ENCODE measurements at regions not wholly inside any gene's neighbourhood (a gene's known extent, or its start where the extent isn't known, plus 50 kb on each side); places are given as distances from the start of the nearest gene placed in this dataset.

GRCh38 chr3:104614564-104614963, 752.1 kb upstream of the ALCAM start:
- H3K9me3 ChIP-seq (ENCODE audit: control insufficient read depth in 1 of 2, low read length in 2 of 2) = no peaks in the 10 kb centered on the region
- no peak overlapping the region for H3K27ac ChIP-seq (ENCODE audit: low read depth, low read length)
- H3K27me3 ChIP-seq (ENCODE audit: control insufficient read depth in 1 of 2, insufficient read depth in 2 of 2, low read length in 2 of 2) = no peaks in the 10 kb centered on the region
- no peak overlapping the region for H3K4me3 ChIP-seq (ENCODE audit: low read depth in 1 of 2, low read length in 2 of 2)
- no peaks in the 10 kb centered on the region for H3K4me1 ChIP-seq (ENCODE audit: control insufficient read depth in 1 of 2, insufficient read depth in 2 of 2, low read length in 2 of 2)
- H3K36me3 ChIP-seq (ENCODE audit: control insufficient read depth in 1 of 2, insufficient read depth in 2 of 2, low read length in 2 of 2) = no peaks in the 10 kb centered on the region
- no peak overlapping the region for H3K9ac ChIP-seq (ENCODE audit: low read depth in 1 of 2, low read length in 2 of 2)

DNA sequence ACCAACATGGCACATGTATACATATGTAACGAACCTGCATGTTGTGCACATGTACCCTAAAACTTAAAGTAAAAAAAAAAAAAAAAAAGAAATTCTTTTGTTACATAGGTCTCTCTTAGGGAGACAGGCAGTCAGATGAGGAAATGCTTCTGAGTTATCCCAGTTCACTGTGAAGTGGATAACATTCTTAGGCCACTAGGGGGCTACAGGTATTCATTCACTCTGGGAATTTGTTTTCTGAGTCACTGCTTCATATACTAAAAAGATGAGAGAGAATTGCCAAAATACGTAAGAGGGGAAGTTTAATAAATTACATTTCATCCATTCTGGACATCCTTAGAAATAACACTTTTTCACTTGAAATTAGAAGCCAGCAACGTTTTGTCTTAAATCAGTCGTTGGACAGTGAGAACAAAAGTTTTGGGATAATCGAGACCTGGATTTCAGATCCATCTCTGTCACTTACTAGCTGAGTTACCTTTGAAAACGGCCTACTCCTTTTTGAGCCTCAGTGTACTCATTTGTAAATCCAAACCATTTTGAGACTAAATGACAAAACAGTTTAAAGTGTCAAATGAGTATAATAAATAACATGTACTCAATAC, 738.4 kb upstream of the ALCAM start:
- H3K9me3 ChIP-seq (ENCODE audit: control insufficient read depth in 1 of 2, low read length in 2 of 2) = no peaks in the 10 kb centered on the region
- H3K9ac ChIP-seq (ENCODE audit: low read depth in 1 of 2, low read length in 2 of 2) = no peak overlapping the region
- no peak overlapping the region for H3K27ac ChIP-seq (ENCODE audit: low read depth, low read length)
- H3K4me3 ChIP-seq (ENCODE audit: low read depth in 1 of 2, low read length in 2 of 2) = no peak overlapping the region
- H3K27me3 ChIP-seq (ENCODE audit: control insufficient read depth in 1 of 2, insufficient read depth in 2 of 2, low read length in 2 of 2) = no peaks in the 10 kb centered on the region
- no peaks in the 10 kb centered on the region for H3K4me1 ChIP-seq (ENCODE audit: control insufficient read depth in 1 of 2, insufficient read depth in 2 of 2, low read length in 2 of 2)
- no peaks in the 10 kb centered on the region for H3K36me3 ChIP-seq (ENCODE audit: control insufficient read depth in 1 of 2, insufficient read depth in 2 of 2, low read length in 2 of 2)

DNA sequence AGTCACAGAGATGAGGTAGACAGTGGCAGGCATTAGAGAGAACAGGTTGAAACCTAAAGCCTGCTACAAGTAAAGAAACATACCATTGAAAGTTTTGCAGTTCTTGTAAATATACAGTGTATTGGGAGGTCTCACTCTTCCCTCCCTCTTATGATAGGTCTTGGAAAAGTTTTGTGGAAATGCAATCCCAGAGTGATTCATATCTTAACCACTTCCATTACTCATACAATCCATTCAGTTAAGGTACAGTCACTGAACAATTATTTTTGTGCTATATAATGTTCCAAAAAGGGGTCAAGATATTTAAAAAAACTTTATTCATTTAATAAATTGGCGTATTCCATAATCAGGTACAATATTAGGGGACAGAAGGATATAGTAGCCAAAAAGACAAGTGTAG, 737.7 kb upstream of the ALCAM start:
- Histone ChIP-seq H3K4me3 (ENCODE audit: low read depth in 1 of 2, low read length in 2 of 2) (no peak overlapping the region), H3K9me3 (ENCODE audit: control insufficient read depth in 1 of 2, low read length in 2 of 2) (no peaks in the 10 kb centered on the region), H3K36me3 (ENCODE audit: control insufficient read depth in 1 of 2, insufficient read depth in 2 of 2, low read length in 2 of 2) (no peaks in the 10 kb centered on the region), H3K4me1 (ENCODE audit: control insufficient read depth in 1 of 2, insufficient read depth in 2 of 2, low read length in 2 of 2) (no peaks in the 10 kb centered on the region), H3K27me3 (ENCODE audit: control insufficient read depth in 1 of 2, insufficient read depth in 2 of 2, low read length in 2 of 2) (no peaks in the 10 kb centered on the region), H3K9ac (ENCODE audit: low read depth in 1 of 2, low read length in 2 of 2) (no peak overlapping the region), H3K27ac (ENCODE audit: low read depth, low read length) (no peak overlapping the region)

DNA sequence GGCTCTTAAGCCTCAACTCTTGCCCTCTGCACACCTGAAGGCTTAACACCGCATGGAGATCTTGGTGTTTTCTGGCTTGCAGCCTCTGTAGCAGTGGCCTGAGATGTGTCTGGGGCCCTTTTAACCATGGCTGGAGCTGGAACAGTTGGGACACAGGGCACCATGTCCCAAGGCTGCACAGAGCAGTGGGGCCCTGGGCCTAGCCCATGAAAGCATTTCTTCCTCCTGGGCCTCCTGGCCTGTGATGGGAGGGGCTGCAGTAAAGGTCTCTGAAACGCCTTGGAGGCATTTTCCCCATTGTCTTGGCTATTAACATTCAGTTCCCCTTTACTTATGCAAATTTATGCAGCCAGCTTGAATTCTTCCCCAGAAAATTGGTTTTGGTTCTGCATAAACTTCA, 735.5 kb upstream of the ALCAM start:
- Histone ChIP-seq H3K9me3 (ENCODE audit: control insufficient read depth in 1 of 2, low read length in 2 of 2) (no peaks in the 10 kb centered on the region), H3K4me3 (ENCODE audit: low read depth in 1 of 2, low read length in 2 of 2) (no peak overlapping the region), H3K4me1 (ENCODE audit: control insufficient read depth in 1 of 2, insufficient read depth in 2 of 2, low read length in 2 of 2) (no peaks in the 10 kb centered on the region), H3K27ac (ENCODE audit: low read depth, low read length) (no peak overlapping the region), H3K27me3 (ENCODE audit: control insufficient read depth in 1 of 2, insufficient read depth in 2 of 2, low read length in 2 of 2) (no peaks in the 10 kb centered on the region), H3K9ac (ENCODE audit: low read depth in 1 of 2, low read length in 2 of 2) (no peak overlapping the region), H3K36me3 (ENCODE audit: control insufficient read depth in 1 of 2, insufficient read depth in 2 of 2, low read length in 2 of 2) (no peaks in the 10 kb centered on the region)

GRCh38 chr3:104632521-104632920, 734.2 kb upstream of the ALCAM start:
- no peaks in the 10 kb centered on the region for H3K27me3 ChIP-seq (ENCODE audit: control insufficient read depth in 1 of 2, insufficient read depth in 2 of 2, low read length in 2 of 2)

GRCh38 chr3:104632947-104633346, 733.8 kb upstream of the ALCAM start:
- no peak overlapping the region for H3K4me3 ChIP-seq (ENCODE audit: low read depth in 1 of 2, low read length in 2 of 2)
- no peaks in the 10 kb centered on the region for H3K4me1 ChIP-seq (ENCODE audit: control insufficient read depth in 1 of 2, insufficient read depth in 2 of 2, low read length in 2 of 2)
- no peaks in the 10 kb centered on the region for H3K9me3 ChIP-seq (ENCODE audit: control insufficient read depth in 1 of 2, low read length in 2 of 2)
- no peak overlapping the region for H3K27ac ChIP-seq (ENCODE audit: low read depth, low read length)
- no peaks in the 10 kb centered on the region for H3K27me3 ChIP-seq (ENCODE audit: control insufficient read depth in 1 of 2, insufficient read depth in 2 of 2, low read length in 2 of 2)
- H3K9ac ChIP-seq (ENCODE audit: low read depth in 1 of 2, low read length in 2 of 2) = no peak overlapping the region
- H3K36me3 ChIP-seq (ENCODE audit: control insufficient read depth in 1 of 2, insufficient read depth in 2 of 2, low read length in 2 of 2) = no peaks in the 10 kb centered on the region

More at GRCh38 chr3:104632521-104632920, 734.2 kb upstream of the ALCAM start:
- no peak overlapping the region for H3K27ac ChIP-seq (ENCODE audit: low read depth, low read length)
- no peak overlapping the region for H3K4me3 ChIP-seq (ENCODE audit: low read depth in 1 of 2, low read length in 2 of 2)
- H3K36me3 ChIP-seq (ENCODE audit: control insufficient read depth in 1 of 2, insufficient read depth in 2 of 2, low read length in 2 of 2) = no peaks in the 10 kb centered on the region
- H3K9me3 ChIP-seq (ENCODE audit: control insufficient read depth in 1 of 2, low read length in 2 of 2) = no peaks in the 10 kb centered on the region
- no peaks in the 10 kb centered on the region for H3K4me1 ChIP-seq (ENCODE audit: control insufficient read depth in 1 of 2, insufficient read depth in 2 of 2, low read length in 2 of 2)
- H3K9ac ChIP-seq (ENCODE audit: low read depth in 1 of 2, low read length in 2 of 2) = no peak overlapping the region

- Histone ChIP-seq H3K4me3 (ENCODE audit: low read depth in 1 of 2, low read length in 2 of 2) (no peak overlapping the region), H3K9me3 (ENCODE audit: control insufficient read depth in 1 of 2, low read length in 2 of 2) (no peaks in the 10 kb centered on the region), H3K27me3 (ENCODE audit: control insufficient read depth in 1 of 2, insufficient read depth in 2 of 2, low read length in 2 of 2) (no peaks in the 10 kb centered on the region), H3K9ac (ENCODE audit: low read depth in 1 of 2, low read length in 2 of 2) (no peak overlapping the region), H3K27ac (ENCODE audit: low read depth, low read length) (no peak overlapping the region), H3K4me1 (ENCODE audit: control insufficient read depth in 1 of 2, insufficient read depth in 2 of 2, low read length in 2 of 2) (no peaks in the 10 kb centered on the region), H3K36me3 (ENCODE audit: control insufficient read depth in 1 of 2, insufficient read depth in 2 of 2, low read length in 2 of 2) (no peaks in the 10 kb centered on the region)
Observed at GRCh38 chr3:104635872-104636580, 730.7 kb upstream of the ALCAM start.

DNA sequence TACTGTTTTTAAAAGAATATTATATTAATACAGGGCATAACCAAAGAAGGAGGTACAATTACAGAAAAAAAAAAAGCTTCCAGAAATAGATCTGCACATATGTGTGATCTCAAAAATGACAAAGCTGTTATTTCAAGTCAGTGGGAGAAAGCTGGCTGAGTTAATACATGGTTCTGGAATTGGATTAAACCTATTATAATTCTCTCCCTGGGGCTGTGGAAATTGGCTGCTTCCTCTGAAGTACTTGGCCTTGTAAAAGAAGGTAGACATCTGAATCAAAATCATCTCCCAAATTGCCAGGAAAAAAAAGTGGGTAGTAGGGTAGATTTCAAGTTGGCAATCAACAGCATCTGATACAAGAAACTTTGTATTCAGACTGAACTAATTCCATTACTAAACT, 723.9 kb upstream of the ALCAM start:
- no peaks in the 10 kb centered on the region for H3K36me3 ChIP-seq (ENCODE audit: control insufficient read depth in 1 of 2, insufficient read depth in 2 of 2, low read length in 2 of 2)
- no peak overlapping the region for H3K4me3 ChIP-seq (ENCODE audit: low read depth in 1 of 2, low read length in 2 of 2)
- no peak overlapping the region for H3K27ac ChIP-seq (ENCODE audit: low read depth, low read length)
- H3K9me3 ChIP-seq (ENCODE audit: control insufficient read depth in 1 of 2, low read length in 2 of 2) = no peaks in the 10 kb centered on the region
- H3K4me1 ChIP-seq (ENCODE audit: control insufficient read depth in 1 of 2, insufficient read depth in 2 of 2, low read length in 2 of 2) = no peaks in the 10 kb centered on the region
- no peak overlapping the region for H3K9ac ChIP-seq (ENCODE audit: low read depth in 1 of 2, low read length in 2 of 2)
- no peaks in the 10 kb centered on the region for H3K27me3 ChIP-seq (ENCODE audit: control insufficient read depth in 1 of 2, insufficient read depth in 2 of 2, low read length in 2 of 2)

DNA sequence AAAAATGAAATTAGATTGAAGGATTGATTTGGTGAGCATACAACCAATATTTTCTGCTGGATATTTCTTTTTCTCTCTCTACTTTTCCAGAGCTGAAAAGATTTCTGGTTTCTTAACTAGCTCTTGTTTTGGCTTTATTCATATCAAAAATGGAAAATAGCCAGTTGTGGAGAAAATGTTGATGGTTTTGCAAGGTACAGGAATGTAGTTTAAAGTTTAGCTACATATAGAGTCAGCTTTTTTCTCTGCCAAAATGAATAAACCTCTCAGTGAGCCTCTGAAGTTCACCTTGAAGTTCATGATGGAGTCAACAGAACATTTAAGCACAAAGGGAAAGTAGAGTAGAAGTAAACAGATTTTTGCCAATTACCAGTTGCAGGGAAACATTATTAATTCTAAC, 720.5 kb upstream of the ALCAM start:
- no peak overlapping the region for H3K27ac ChIP-seq (ENCODE audit: low read depth, low read length)
- no peak overlapping the region for H3K9ac ChIP-seq (ENCODE audit: low read depth in 1 of 2, low read length in 2 of 2)
- H3K27me3 ChIP-seq (ENCODE audit: control insufficient read depth in 1 of 2, insufficient read depth in 2 of 2, low read length in 2 of 2) = no peaks in the 10 kb centered on the region
- no peaks in the 10 kb centered on the region for H3K36me3 ChIP-seq (ENCODE audit: control insufficient read depth in 1 of 2, insufficient read depth in 2 of 2, low read length in 2 of 2)
- H3K9me3 ChIP-seq (ENCODE audit: control insufficient read depth in 1 of 2, low read length in 2 of 2) = no peaks in the 10 kb centered on the region
- no peaks in the 10 kb centered on the region for H3K4me1 ChIP-seq (ENCODE audit: control insufficient read depth in 1 of 2, insufficient read depth in 2 of 2, low read length in 2 of 2)
- no peak overlapping the region for H3K4me3 ChIP-seq (ENCODE audit: low read depth in 1 of 2, low read length in 2 of 2)

DNA sequence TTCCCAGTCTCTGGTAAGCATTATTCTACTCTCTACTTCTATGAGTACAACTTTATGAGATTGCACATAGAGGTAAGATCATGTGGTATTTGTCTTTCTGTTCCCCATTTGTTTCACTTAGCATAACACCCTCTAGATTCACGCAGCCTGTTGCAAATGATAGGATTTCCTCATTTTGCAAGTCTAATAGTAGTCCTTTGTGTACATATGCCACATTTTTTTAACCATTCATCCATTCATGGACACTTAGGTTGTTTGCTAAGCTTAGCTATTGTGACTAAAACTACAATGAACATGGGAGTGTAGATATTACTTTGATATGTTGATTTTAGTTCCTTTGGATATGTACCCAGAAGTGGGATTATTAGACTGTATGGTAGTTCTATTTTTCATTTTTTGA, 717.9 kb upstream of the ALCAM start:
- Histone ChIP-seq H3K9me3 (ENCODE audit: control insufficient read depth in 1 of 2, low read length in 2 of 2) (no peaks in the 10 kb centered on the region), H3K9ac (ENCODE audit: low read depth in 1 of 2, low read length in 2 of 2) (no peak overlapping the region), H3K4me1 (ENCODE audit: control insufficient read depth in 1 of 2, insufficient read depth in 2 of 2, low read length in 2 of 2) (no peaks in the 10 kb centered on the region), H3K36me3 (ENCODE audit: control insufficient read depth in 1 of 2, insufficient read depth in 2 of 2, low read length in 2 of 2) (no peaks in the 10 kb centered on the region), H3K4me3 (ENCODE audit: low read depth in 1 of 2, low read length in 2 of 2) (no peak overlapping the region), H3K27me3 (ENCODE audit: control insufficient read depth in 1 of 2, insufficient read depth in 2 of 2, low read length in 2 of 2) (no peaks in the 10 kb centered on the region), H3K27ac (ENCODE audit: low read depth, low read length) (no peak overlapping the region)
